GM13977 (cell line): ENCODE measurements at regions not wholly inside any gene's neighbourhood (a gene's known extent, or its start where the extent isn't known, plus 50 kb on each side); places are given as distances from the start of the nearest gene placed in this dataset.

Experiments
- DNase-seq: peaks from one replicate; pipeline ENCODE4 v3.0.0; 2012; ENCODE audit warnings: low spot score
- CTCF ChIP-seq: IDR thresholded peaks from 2 replicates; pipeline ENCODE4 v1.5.1; 2012; ENCODE audit warnings: mild to moderate bottlenecking, control low read depth; ENCODE audit not compliant: insufficient read depth; ENCODE audit errors: extremely low read depth, missing control alignments
- in situ Hi-C: fragments of 300-500 bp; cut with MboI; formaldehyde crosslinking; loops from one replicate; pipeline ENCODE4 v1.12.0; 2022; ENCODE audit warnings: low sequenced_read_pairs, low pct_unique_long_range_greater_than_20kb, mixed read lengths, inconsistent platforms; ENCODE audit not compliant: unreplicated experiment

GRCh38 chr11:127108838-127109237, 108.3 kb upstream of the KIRREL3 start:
- TF ChIP-seq CTCF, result no peak
- in situ Hi-C loops, result no loop called here
- no peak for DNase-seq

- no peak for TF ChIP-seq CTCF
- DNase-seq, result no peak
- in situ Hi-C loops, result no loop called here
Observed at GRCh38 chr11:127106938-127107337, 106.4 kb upstream of the KIRREL3 start.

- DNase-seq, result no peak
- in situ Hi-C loops, result no loop called here
- no peak for TF ChIP-seq CTCF
Observed at GRCh38 chr11:127105593-127106541, 105.3 kb upstream of the KIRREL3 start.

- no peak for DNase-seq
- in situ Hi-C loops, result no loop called here
- no peak for TF ChIP-seq CTCF
Observed at GRCh38 chr11:127103586-127104388, 103.2 kb upstream of the KIRREL3 start.

- TF ChIP-seq CTCF, result no peak
- in situ Hi-C loops, result no loop called here
- DNase-seq, result no peak
Observed at GRCh38 chr11:127098684-127099083, 98.1 kb upstream of the KIRREL3 start.

GRCh38 chr11:127080735-127081134, 80.2 kb upstream of the KIRREL3 start:
- no peak for TF ChIP-seq CTCF
- no peak for DNase-seq
- in situ Hi-C loops, result no loop called here
